GM23338 (cell line): ENCODE measurements at regions not wholly inside any gene's neighbourhood (a gene's known extent, or its start where the extent isn't known, plus 50 kb on each side); places are given as distances from the start of the nearest gene placed in this dataset.

Source experiments
- ATAC-seq: fragments of 200-7000 bp; cut with Tn5 transposase; 3 replicates; pipeline ENCODE4 v1.9.1; 2020
- DNase-seq: peaks from one replicate; pipeline ENCODE4 v3.0.0-alpha.2; 2015; ENCODE audit warnings: low spot score
- H2AFZ ChIP-seq: fragments of 200-600 bp; sonication (generic); 2 replicates; pipeline ENCODE4 v1.8.0; 2016; ENCODE audit warnings: antibody characterized with exemption, mild to moderate bottlenecking, moderate library complexity
- H3F3A ChIP-seq: fragments of 200-600 bp; sonication (generic); replicated peaks from 2 replicates; pipeline ENCODE4 v1.8.0; 2017; ENCODE audit warnings: antibody characterized with exemption, mixed run types, low read depth
- H3K27ac ChIP-seq: fragments of 200-600 bp; sonication (generic); 2 replicates; pipeline ENCODE4 v1.6.1; 2016; ENCODE audit warnings: low read depth
- H3K27me3 ChIP-seq: fragments of 200-600 bp; sonication (generic); 2 replicates; pipeline ENCODE4 v1.8.0; 2016; ENCODE audit warnings: mild to moderate bottlenecking, mixed run types, moderate library complexity; ENCODE audit not compliant: insufficient read depth
- H3K36me3 ChIP-seq: fragments of 200-600 bp; sonication (generic); 2 replicates; pipeline ENCODE4 v1.8.0; 2016; ENCODE audit warnings: mild to moderate bottlenecking; ENCODE audit not compliant: insufficient read depth
- H3K4me1 ChIP-seq: fragments of 200-600 bp; sonication (generic); 2 replicates; pipeline ENCODE4 v1.8.0; 2016; ENCODE audit warnings: mild to moderate bottlenecking, moderate library complexity; ENCODE audit not compliant: insufficient read depth
- H3K4me2 ChIP-seq: fragments of 200-600 bp; sonication (generic); 2 replicates; pipeline ENCODE4 v1.7.1; 2017; ENCODE audit warnings: mixed run types
- H3K4me3 ChIP-seq: fragments of 200-600 bp; sonication (generic); 2 replicates; pipeline ENCODE4 v1.6.1; 2016; ENCODE audit warnings: mixed run types
- H3K79me2 ChIP-seq: fragments of 200-600 bp; sonication (generic); replicated peaks from 2 replicates; pipeline ENCODE4 v1.8.0; 2017; ENCODE audit warnings: mild to moderate bottlenecking; ENCODE audit not compliant: insufficient read depth
- H3K9me2 ChIP-seq: fragments of 200-600 bp; sonication (generic); 2 replicates; pipeline ENCODE4 v1.8.0; 2017; ENCODE audit not compliant: insufficient read depth
- H4K20me1 ChIP-seq: fragments of 200-600 bp; sonication (generic); replicated peaks from 2 replicates; pipeline ENCODE4 v1.8.0; 2017; ENCODE audit warnings: mild to moderate bottlenecking; ENCODE audit not compliant: insufficient read depth
- H3K27ac Mint-ChIP-seq: 2 replicates; pipeline ENCODE4 v1.8.0; 2020; ENCODE audit warnings: inconsistent platforms, mild to moderate bottlenecking, moderate library complexity, mixed read lengths
- H3K27me3 Mint-ChIP-seq: 3 replicates; pipeline ENCODE4 v1.8.0; 2022; ENCODE audit warnings: low read depth, mild to moderate bottlenecking, moderate library complexity, mixed read lengths, inconsistent platforms; ENCODE audit not compliant: insufficient read depth, poor library complexity
- H3K36me3 Mint-ChIP-seq: 3 replicates; pipeline ENCODE4 v1.8.0; 2021; ENCODE audit warnings: low read depth, mild to moderate bottlenecking, inconsistent platforms, moderate library complexity, mixed read lengths
- H3K4me1 Mint-ChIP-seq: 3 replicates; pipeline ENCODE4 v1.8.0; 2020; ENCODE audit warnings: mild to moderate bottlenecking, inconsistent platforms, mixed read lengths
- H3K4me3 Mint-ChIP-seq: 3 replicates; pipeline ENCODE4 v1.8.0; 2021; ENCODE audit warnings: moderate library complexity, mild to moderate bottlenecking, inconsistent platforms, mixed read lengths
- H3K9me3 Mint-ChIP-seq: 3 replicates; pipeline ENCODE4 v1.8.0; 2020; ENCODE audit warnings: moderate library complexity, mild to moderate bottlenecking, inconsistent platforms, mixed read lengths
- CREB1 ChIP-seq: fragments of 250-450 bp; sonication (Bioruptor Pico); IDR thresholded peaks from 2 replicates; pipeline ENCODE4 v1.5.0; 2020; ENCODE audit warnings: low read depth, mild to moderate bottlenecking, moderate library complexity
- EZH2 ChIP-seq: fragments of 200-600 bp; sonication (generic); IDR thresholded peaks from one replicate; pipeline ENCODE4 v1.8.0; 2017; ENCODE audit warnings: antibody characterized with exemption, mild to moderate bottlenecking, low read depth; ENCODE audit not compliant: unreplicated experiment
- EZH2phosphoT487 ChIP-seq: fragments of 200-600 bp; sonication (generic); IDR thresholded peaks from one replicate; pipeline ENCODE4 v1.8.1; 2018; ENCODE audit warnings: antibody characterized with exemption; ENCODE audit not compliant: unreplicated experiment
- JUNB ChIP-seq: IDR thresholded peaks from one replicate; pipeline ENCODE4 v1.6.1; 2016; ENCODE audit warnings: antibody characterized with exemption; ENCODE audit not compliant: unreplicated experiment
- POLR2AphosphoS5 ChIP-seq: IDR thresholded peaks from 2 replicates; pipeline ENCODE4 v1.6.1; 2016; ENCODE audit warnings: antibody characterized with exemption, low read depth
- STAT1 ChIP-seq: IDR thresholded peaks from one replicate; pipeline ENCODE4 v1.6.1; 2016; ENCODE audit warnings: antibody characterized with exemption; ENCODE audit not compliant: unreplicated experiment
- ZNF114 ChIP-seq: fragments of 250-450 bp; sonication (Bioruptor Pico); IDR thresholded peaks from 2 replicates; pipeline ENCODE4 v1.5.0; 2020; ENCODE audit warnings: mild to moderate bottlenecking, moderate library complexity
- ZNF331 ChIP-seq: fragments of 250-450 bp; sonication (Bioruptor Pico); IDR thresholded peaks from 2 replicates; pipeline ENCODE4 v1.5.0; 2020; ENCODE audit warnings: low read depth, mild to moderate bottlenecking, moderate library complexity
- TF ChIP-seq, protein P1 (sequence below), 2 experiments: fragments of 200-600 bp in 1 of 2; sonication (generic) in 1 of 2; conservative IDR thresholded peaks; 2 replicates each; pipeline versions ENCODE4 v1.5.1 to v1.6.1; 2016 to 2017; ENCODE audit warnings: antibody characterized with exemption in 2 of 2, low read depth in 2 of 2, mild to moderate bottlenecking in 2 of 2, moderate library complexity in 1 of 2
- TF ChIP-seq, protein P2 (sequence below): IDR thresholded peaks from one replicate; pipeline ENCODE4 v1.6.1; 2018; ENCODE audit warnings: antibody characterized with exemption; ENCODE audit not compliant: unreplicated experiment
- TF ChIP-seq, protein P3 (sequence below): IDR thresholded peaks from 2 replicates; pipeline ENCODE4 v1.6.1; 2016; ENCODE audit warnings: antibody characterized with exemption

DNA sequence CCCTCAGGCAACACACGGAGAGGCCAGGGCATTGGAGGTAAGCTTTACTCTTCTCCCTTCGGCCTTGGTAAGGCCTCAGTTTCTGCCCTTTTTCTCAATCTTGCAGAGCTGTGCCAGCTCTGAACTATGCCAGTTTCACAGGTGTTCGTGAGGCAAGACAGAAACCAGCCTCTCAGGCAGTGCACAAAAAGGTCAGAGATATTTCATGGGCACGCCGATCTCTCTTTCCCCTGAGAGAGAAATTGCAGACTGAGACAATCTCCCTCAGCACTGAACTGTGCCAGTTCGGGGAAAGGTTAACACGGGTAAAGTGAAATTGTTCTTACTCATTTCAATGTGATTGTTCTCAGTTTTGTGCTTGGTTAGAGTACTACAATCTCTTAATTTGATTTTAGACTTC lies 88.5 kb downstream of the GMNC start (continued):
- TF ChIP-seq, protein P1, sequence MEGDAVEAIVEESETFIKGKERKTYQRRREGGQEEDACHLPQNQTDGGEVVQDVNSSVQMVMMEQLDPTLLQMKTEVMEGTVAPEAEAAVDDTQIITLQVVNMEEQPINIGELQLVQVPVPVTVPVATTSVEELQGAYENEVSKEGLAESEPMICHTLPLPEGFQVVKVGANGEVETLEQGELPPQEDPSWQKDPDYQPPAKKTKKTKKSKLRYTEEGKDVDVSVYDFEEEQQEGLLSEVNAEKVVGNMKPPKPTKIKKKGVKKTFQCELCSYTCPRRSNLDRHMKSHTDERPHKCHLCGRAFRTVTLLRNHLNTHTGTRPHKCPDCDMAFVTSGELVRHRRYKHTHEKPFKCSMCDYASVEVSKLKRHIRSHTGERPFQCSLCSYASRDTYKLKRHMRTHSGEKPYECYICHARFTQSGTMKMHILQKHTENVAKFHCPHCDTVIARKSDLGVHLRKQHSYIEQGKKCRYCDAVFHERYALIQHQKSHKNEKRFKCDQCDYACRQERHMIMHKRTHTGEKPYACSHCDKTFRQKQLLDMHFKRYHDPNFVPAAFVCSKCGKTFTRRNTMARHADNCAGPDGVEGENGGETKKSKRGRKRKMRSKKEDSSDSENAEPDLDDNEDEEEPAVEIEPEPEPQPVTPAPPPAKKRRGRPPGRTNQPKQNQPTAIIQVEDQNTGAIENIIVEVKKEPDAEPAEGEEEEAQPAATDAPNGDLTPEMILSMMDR (conservative IDR thresholded peaks at IDR 0.05; ENCODE audit: low read depth in 2 of 2), result no peak
- TF ChIP-seq CREB1 (CRISPR knock-in tag), result no peak
- no peak for TF ChIP-seq JUNB
- no peak for TF ChIP-seq POLR2AphosphoS5
- TF ChIP-seq EZH2phosphoT487, result no peak
- TF ChIP-seq, protein P2, sequence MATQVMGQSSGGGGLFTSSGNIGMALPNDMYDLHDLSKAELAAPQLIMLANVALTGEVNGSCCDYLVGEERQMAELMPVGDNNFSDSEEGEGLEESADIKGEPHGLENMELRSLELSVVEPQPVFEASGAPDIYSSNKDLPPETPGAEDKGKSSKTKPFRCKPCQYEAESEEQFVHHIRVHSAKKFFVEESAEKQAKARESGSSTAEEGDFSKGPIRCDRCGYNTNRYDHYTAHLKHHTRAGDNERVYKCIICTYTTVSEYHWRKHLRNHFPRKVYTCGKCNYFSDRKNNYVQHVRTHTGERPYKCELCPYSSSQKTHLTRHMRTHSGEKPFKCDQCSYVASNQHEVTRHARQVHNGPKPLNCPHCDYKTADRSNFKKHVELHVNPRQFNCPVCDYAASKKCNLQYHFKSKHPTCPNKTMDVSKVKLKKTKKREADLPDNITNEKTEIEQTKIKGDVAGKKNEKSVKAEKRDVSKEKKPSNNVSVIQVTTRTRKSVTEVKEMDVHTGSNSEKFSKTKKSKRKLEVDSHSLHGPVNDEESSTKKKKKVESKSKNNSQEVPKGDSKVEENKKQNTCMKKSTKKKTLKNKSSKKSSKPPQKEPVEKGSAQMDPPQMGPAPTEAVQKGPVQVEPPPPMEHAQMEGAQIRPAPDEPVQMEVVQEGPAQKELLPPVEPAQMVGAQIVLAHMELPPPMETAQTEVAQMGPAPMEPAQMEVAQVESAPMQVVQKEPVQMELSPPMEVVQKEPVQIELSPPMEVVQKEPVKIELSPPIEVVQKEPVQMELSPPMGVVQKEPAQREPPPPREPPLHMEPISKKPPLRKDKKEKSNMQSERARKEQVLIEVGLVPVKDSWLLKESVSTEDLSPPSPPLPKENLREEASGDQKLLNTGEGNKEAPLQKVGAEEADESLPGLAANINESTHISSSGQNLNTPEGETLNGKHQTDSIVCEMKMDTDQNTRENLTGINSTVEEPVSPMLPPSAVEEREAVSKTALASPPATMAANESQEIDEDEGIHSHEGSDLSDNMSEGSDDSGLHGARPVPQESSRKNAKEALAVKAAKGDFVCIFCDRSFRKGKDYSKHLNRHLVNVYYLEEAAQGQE, result no peak
- no peak for TF ChIP-seq ZNF331 (CRISPR knock-in tag)
- TF ChIP-seq ZNF114 (CRISPR knock-in tag), result no peak
- TF ChIP-seq EZH2, result no peak
- TF ChIP-seq, protein P3, sequence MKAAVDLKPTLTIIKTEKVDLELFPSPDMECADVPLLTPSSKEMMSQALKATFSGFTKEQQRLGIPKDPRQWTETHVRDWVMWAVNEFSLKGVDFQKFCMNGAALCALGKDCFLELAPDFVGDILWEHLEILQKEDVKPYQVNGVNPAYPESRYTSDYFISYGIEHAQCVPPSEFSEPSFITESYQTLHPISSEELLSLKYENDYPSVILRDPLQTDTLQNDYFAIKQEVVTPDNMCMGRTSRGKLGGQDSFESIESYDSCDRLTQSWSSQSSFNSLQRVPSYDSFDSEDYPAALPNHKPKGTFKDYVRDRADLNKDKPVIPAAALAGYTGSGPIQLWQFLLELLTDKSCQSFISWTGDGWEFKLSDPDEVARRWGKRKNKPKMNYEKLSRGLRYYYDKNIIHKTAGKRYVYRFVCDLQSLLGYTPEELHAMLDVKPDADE, result no peak

DNA sequence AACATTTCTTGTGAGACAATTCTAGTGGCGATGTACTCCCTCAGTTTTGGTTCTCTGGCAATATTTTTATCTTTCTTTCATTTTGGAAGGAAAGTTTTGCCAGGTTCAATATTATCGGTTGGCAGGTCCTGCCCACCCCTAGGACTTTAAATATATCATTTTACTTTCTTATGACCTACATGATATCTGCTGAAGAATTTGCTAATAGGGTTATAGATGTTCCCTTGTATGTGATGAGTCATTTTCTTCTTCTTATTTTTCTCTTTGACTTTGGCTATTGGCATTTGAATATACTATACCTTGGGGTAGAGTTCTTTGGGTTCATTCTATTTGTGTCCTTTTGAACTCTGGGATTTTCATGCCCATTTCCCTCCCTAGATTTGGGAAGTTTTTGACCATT lies 89.7 kb downstream of the GMNC start:
- Mint-ChIP-seq H3K36me3 (no peaks in the 10 kb centered on the region), H3K27ac (no peak overlapping the region), H3K27me3 (no peaks in the 10 kb centered on the region), H3K4me1 (no peaks in the 10 kb centered on the region), H3K9me3 (no peaks in the 10 kb centered on the region), H3K4me3 (no peak overlapping the region)
- DNase-seq (no peak), ATAC-seq (no peak)
- H3K4me1 ChIP-seq, result no peaks in the 10 kb centered on the region
- no peak overlapping the region for H3K4me3 ChIP-seq
- no peak overlapping the region for H3K27ac ChIP-seq
- no peak overlapping the region for H3K4me2 ChIP-seq
- H4K20me1 ChIP-seq, result no peaks in the 10 kb centered on the region
- no peaks in the 10 kb centered on the region for H3K27me3 ChIP-seq
- no peak overlapping the region for H2AFZ ChIP-seq
- H3K79me2 ChIP-seq, result no peaks in the 10 kb centered on the region
- H3K9me2 ChIP-seq, result no peaks in the 10 kb centered on the region
- H3F3A ChIP-seq, result no peaks in the 10 kb centered on the region
- H3K36me3 ChIP-seq, result no peaks in the 10 kb centered on the region
- TF ChIP-seq, protein P1 (conservative IDR thresholded peaks at IDR 0.05; ENCODE audit: low read depth in 2 of 2), result no peak
- TF ChIP-seq EZH2, result no peak
- TF ChIP-seq ZNF114 (CRISPR knock-in tag), result no peak
- TF ChIP-seq STAT1, result no peak
